ENCODE measurements at regions not wholly inside any gene's neighbourhood (a gene's known extent, or its start where the extent isn't known, plus 50 kb on each side); places are given as distances from the start of the nearest gene placed in this dataset.

DNA sequence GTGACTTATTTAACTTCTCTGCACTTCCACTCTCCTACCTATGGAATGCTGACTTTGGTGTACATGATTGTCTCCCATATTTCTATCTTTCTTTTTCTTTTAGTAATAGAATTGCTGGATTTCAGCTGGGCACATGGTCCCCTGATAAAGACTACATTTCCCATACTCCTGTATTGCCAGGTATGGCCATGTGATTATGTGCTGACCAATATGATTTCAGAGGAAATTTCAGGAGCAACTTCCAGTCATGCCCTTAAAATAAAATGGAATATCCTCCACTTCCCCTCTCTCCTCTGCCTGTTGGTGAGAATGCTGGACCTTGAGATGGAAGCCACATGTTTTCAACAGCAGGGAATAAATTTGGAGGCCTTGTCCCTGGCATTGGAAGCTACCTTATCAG is 130.7 kb upstream of the IGSF21 start:
- H3K79me2 ChIP-seq (ENCODE audit: control insufficient read depth, insufficient read depth, low read length) = no peaks in the 10 kb centered on the region
- ChIA-PET CTCF (no interaction called here), POLR2A (no interaction called here)
- ATAC-seq (ENCODE audit: low read depth) = no peak
- H3K4me2 ChIP-seq (replicated peaks; ENCODE audit: low read depth, low read length, poor library complexity, severe bottlenecking) = no peak overlapping the region
- Mint-ChIP-seq H3K4me1 (no peaks in the 10 kb centered on the region), H3K27ac (no peak overlapping the region), H3K27me3 (peaks cover 28% of the 10 kb centered on the region), H3K4me3 (no peak overlapping the region), H3K9me3 (ENCODE audit: insufficient read depth) (no peaks in the 10 kb centered on the region)
- H4K20me1 ChIP-seq (ENCODE audit: control insufficient read depth, insufficient read depth, low read length, poor library complexity, severe bottlenecking) = no peaks in the 10 kb centered on the region
- no peak overlapping the region for H3K4me3 ChIP-seq (ENCODE audit: control extremely low read depth in 1 of 5, extremely low read depth in 1 of 5, insufficient read depth in 1 of 5, low read depth in 2 of 5, low read length in 4 of 5)
- no peak overlapping the region for H3K9ac ChIP-seq (ENCODE audit: low read length)
- H3K4me1 ChIP-seq (ENCODE audit: control insufficient read depth in 2 of 2, insufficient read depth in 2 of 2, low read length in 2 of 2) = no peaks in the 10 kb centered on the region
- no peaks in the 10 kb centered on the region for H3K9me3 ChIP-seq (ENCODE audit: control extremely low read depth in 1 of 3, control insufficient read depth in 2 of 3, insufficient read depth in 1 of 3, low read length in 2 of 3)
- no peak overlapping the region for H3K27ac ChIP-seq (ENCODE audit: low read length in 2 of 2)
- H3K27me3 ChIP-seq (replicated peaks in 1 of 4; ENCODE audit: control extremely low read depth in 1 of 4, control insufficient read depth in 3 of 4, insufficient read depth in 4 of 4, low read length in 3 of 4) = peaks cover 0 to 3% (median 0%) of the 10 kb centered on the region in 4 experiments
- intact Hi-C loops (cut with micrococcal nuclease) = no loop called here
- no peaks in the 10 kb centered on the region for H3K36me3 ChIP-seq (replicated peaks in 1 of 2; ENCODE audit: control extremely low read depth in 1 of 2, control insufficient read depth in 1 of 2, extremely low read depth in 1 of 2, insufficient read depth in 2 of 2, low read length in 1 of 2)
- no peak for TF ChIP-seq EZH2 (IDR thresholded peaks at IDR 0.05; ENCODE audit: borderline replicate concordance, insufficient read depth, low read depth, low read length, poor library complexity, severe bottlenecking)
- TF ChIP-seq, protein P1, sequence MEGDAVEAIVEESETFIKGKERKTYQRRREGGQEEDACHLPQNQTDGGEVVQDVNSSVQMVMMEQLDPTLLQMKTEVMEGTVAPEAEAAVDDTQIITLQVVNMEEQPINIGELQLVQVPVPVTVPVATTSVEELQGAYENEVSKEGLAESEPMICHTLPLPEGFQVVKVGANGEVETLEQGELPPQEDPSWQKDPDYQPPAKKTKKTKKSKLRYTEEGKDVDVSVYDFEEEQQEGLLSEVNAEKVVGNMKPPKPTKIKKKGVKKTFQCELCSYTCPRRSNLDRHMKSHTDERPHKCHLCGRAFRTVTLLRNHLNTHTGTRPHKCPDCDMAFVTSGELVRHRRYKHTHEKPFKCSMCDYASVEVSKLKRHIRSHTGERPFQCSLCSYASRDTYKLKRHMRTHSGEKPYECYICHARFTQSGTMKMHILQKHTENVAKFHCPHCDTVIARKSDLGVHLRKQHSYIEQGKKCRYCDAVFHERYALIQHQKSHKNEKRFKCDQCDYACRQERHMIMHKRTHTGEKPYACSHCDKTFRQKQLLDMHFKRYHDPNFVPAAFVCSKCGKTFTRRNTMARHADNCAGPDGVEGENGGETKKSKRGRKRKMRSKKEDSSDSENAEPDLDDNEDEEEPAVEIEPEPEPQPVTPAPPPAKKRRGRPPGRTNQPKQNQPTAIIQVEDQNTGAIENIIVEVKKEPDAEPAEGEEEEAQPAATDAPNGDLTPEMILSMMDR (IDR thresholded peaks at IDR 0.05) = no peak
- H2AFZ ChIP-seq (ENCODE audit: insufficient read depth, low read depth, low read length, poor library complexity, severe bottlenecking) = no peak overlapping the region
- no peak for DNase-seq

DNA sequence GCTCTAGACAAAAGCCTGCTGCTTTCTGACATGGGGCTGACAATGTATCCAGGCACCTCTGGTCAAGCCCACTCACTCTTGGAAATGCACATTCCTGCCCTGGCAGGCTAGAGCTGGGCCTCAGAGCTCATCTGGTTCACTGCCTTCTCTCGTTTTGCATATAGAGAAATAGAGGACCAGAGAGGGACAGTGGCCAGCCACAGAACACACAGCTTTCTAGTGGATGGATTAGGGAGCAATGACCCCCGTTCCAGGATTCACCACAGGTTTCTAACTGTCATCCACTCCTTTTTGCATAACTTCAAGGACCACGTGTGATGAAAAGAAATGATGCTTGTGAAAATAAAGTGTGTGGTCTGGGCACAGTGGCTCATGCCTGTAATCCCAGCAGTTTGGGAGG is 129.6 kb upstream of the IGSF21 start:
- peaks cover 0 to 8% (median 0%) of the 10 kb centered on the region in 4 experiments for H3K27me3 ChIP-seq (replicated peaks in 1 of 4; ENCODE audit: control extremely low read depth in 1 of 4, control insufficient read depth in 3 of 4, insufficient read depth in 4 of 4, low read length in 3 of 4)
- H3K9ac ChIP-seq (ENCODE audit: low read length) = no peak overlapping the region
- H3K4me3 ChIP-seq (ENCODE audit: control extremely low read depth in 1 of 5, extremely low read depth in 1 of 5, insufficient read depth in 1 of 5, low read depth in 2 of 5, low read length in 4 of 5) = no peak overlapping the region
- CTCF ChIA-PET = no interaction called here
- Mint-ChIP-seq H3K4me1 (no peaks in the 10 kb centered on the region), H3K4me3 (no peak overlapping the region), H3K9me3 (ENCODE audit: insufficient read depth) (no peaks in the 10 kb centered on the region), H3K27ac (no peak overlapping the region), H3K27me3 (peaks cover 28% of the 10 kb centered on the region)
- H3K79me2 ChIP-seq (ENCODE audit: control insufficient read depth, insufficient read depth, low read length) = no peaks in the 10 kb centered on the region
- no peaks in the 10 kb centered on the region for H3K4me1 ChIP-seq (ENCODE audit: control insufficient read depth in 2 of 2, insufficient read depth in 2 of 2, low read length in 2 of 2)
- ATAC-seq (ENCODE audit: low read depth) = no peak
- intact Hi-C loops (cut with micrococcal nuclease) = no loop called here
- no peaks in the 10 kb centered on the region for H4K20me1 ChIP-seq (ENCODE audit: control insufficient read depth, insufficient read depth, low read length, poor library complexity, severe bottlenecking)
- no peak overlapping the region for H3K4me2 ChIP-seq (replicated peaks; ENCODE audit: low read depth, low read length, poor library complexity, severe bottlenecking)
- H3K9me3 ChIP-seq (ENCODE audit: control extremely low read depth in 1 of 3, control insufficient read depth in 2 of 3, insufficient read depth in 1 of 3, low read length in 2 of 3) = no peaks in the 10 kb centered on the region
- no peak overlapping the region for H3K27ac ChIP-seq (ENCODE audit: low read length in 2 of 2)
- POLR2A ChIA-PET = no interaction called here
- H3K36me3 ChIP-seq (replicated peaks in 1 of 2; ENCODE audit: control extremely low read depth in 1 of 2, control insufficient read depth in 1 of 2, extremely low read depth in 1 of 2, insufficient read depth in 2 of 2, low read length in 1 of 2) = no peaks in the 10 kb centered on the region
- TF ChIP-seq, protein P1 (IDR thresholded peaks at IDR 0.05) = no peak
- TF ChIP-seq EZH2 (IDR thresholded peaks at IDR 0.05; ENCODE audit: borderline replicate concordance, insufficient read depth, low read depth, low read length, poor library complexity, severe bottlenecking) = no peak
- no peak for DNase-seq
- H2AFZ ChIP-seq (ENCODE audit: insufficient read depth, low read depth, low read length, poor library complexity, severe bottlenecking) = no peak overlapping the region
- WGBS (ENCODE audit: insufficient coverage) = no CpG with 5 or more reads among the region's 3 CpGs
